Nephron (organoid): ENCODE measurements at regions not wholly inside any gene's neighbourhood (a gene's known extent, or its start where the extent isn't known, plus 50 kb on each side); places are given as distances from the start of the nearest gene placed in this dataset.

Experiments used
- H3K27ac Mint-ChIP-seq, 3 experiments: 2 replicates each; pipeline ENCODE4 v1.8.0; 2020; ENCODE audit warnings: mixed read lengths in 3 of 3, mild to moderate bottlenecking in 2 of 3, moderate library complexity in 1 of 3
- H3K27me3 Mint-ChIP-seq: 2 replicates; pipeline ENCODE4 v1.8.0; 2021; ENCODE audit warnings: low read depth, mild to moderate bottlenecking, moderate library complexity, mixed read lengths
- H3K36me3 Mint-ChIP-seq: 2 replicates; pipeline ENCODE4 v1.8.0; 2020; ENCODE audit warnings: low read depth, mixed read lengths
- H3K4me1 Mint-ChIP-seq: 2 replicates; pipeline ENCODE4 v1.8.0; 2020; ENCODE audit warnings: mixed read lengths
- H3K4me3 Mint-ChIP-seq, 3 experiments: 2 replicates each; pipeline ENCODE4 v1.8.0; 2020; ENCODE audit warnings: mild to moderate bottlenecking in 3 of 3, mixed read lengths in 3 of 3, moderate library complexity in 2 of 3
- H3K9me3 Mint-ChIP-seq: 2 replicates; pipeline ENCODE4 v1.8.0; 2020; ENCODE audit warnings: mixed read lengths
- TF ChIP-seq, protein P1 (sequence below), 3 experiments: fragments of 200-600 bp; sonication (generic); IDR thresholded peaks; one replicate each; pipeline ENCODE4 v1.5.0; 2021; ENCODE audit warnings: antibody characterized with exemption in 3 of 3; ENCODE audit not compliant: unreplicated experiment in 3 of 3

- peaks cover 24% of the 10 kb centered on the region for H3K4me1 Mint-ChIP-seq
- no peak overlapping the region for H3K4me3 Mint-ChIP-seq
- H3K27me3 Mint-ChIP-seq, result peaks cover 3% of the 10 kb centered on the region
- TF ChIP-seq, protein P1, sequence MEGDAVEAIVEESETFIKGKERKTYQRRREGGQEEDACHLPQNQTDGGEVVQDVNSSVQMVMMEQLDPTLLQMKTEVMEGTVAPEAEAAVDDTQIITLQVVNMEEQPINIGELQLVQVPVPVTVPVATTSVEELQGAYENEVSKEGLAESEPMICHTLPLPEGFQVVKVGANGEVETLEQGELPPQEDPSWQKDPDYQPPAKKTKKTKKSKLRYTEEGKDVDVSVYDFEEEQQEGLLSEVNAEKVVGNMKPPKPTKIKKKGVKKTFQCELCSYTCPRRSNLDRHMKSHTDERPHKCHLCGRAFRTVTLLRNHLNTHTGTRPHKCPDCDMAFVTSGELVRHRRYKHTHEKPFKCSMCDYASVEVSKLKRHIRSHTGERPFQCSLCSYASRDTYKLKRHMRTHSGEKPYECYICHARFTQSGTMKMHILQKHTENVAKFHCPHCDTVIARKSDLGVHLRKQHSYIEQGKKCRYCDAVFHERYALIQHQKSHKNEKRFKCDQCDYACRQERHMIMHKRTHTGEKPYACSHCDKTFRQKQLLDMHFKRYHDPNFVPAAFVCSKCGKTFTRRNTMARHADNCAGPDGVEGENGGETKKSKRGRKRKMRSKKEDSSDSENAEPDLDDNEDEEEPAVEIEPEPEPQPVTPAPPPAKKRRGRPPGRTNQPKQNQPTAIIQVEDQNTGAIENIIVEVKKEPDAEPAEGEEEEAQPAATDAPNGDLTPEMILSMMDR (IDR thresholded peaks at IDR 0.05; ENCODE audit: unreplicated experiment in 3 of 3), result no peak
- no peaks in the 10 kb centered on the region for H3K36me3 Mint-ChIP-seq
- no peak overlapping the region for H3K27ac Mint-ChIP-seq
- peaks cover 9% of the 10 kb centered on the region for H3K9me3 Mint-ChIP-seq
Observed at GRCh38 chr12:58463051-58463450, 457.3 kb downstream of the LRIG3 start.

DNA sequence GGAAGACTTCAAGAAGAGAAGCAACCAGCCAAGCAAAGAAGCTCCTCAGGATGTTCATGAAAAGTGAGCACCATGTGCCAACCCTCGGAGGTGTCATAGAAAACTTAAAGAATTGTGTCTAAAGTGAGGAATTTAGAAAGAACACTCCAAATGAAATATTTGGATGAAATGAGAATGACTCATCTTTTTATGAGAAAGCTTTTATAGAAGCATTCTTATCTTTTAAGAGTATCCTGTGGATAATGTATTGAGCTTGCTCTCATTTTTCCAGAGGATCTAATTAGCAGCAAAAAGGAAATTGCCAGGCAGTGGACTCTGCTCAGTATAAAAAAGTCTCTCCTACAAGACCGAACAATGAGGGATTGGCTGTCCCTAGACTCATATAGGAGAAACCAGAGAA, 454.9 kb downstream of the LRIG3 start:
- TF ChIP-seq, protein P1 (IDR thresholded peaks at IDR 0.05; ENCODE audit: unreplicated experiment in 3 of 3), result no peak
- Mint-ChIP-seq H3K4me1 (peaks cover 3% of the 10 kb centered on the region), H3K4me3 (no peak overlapping the region)

DNA sequence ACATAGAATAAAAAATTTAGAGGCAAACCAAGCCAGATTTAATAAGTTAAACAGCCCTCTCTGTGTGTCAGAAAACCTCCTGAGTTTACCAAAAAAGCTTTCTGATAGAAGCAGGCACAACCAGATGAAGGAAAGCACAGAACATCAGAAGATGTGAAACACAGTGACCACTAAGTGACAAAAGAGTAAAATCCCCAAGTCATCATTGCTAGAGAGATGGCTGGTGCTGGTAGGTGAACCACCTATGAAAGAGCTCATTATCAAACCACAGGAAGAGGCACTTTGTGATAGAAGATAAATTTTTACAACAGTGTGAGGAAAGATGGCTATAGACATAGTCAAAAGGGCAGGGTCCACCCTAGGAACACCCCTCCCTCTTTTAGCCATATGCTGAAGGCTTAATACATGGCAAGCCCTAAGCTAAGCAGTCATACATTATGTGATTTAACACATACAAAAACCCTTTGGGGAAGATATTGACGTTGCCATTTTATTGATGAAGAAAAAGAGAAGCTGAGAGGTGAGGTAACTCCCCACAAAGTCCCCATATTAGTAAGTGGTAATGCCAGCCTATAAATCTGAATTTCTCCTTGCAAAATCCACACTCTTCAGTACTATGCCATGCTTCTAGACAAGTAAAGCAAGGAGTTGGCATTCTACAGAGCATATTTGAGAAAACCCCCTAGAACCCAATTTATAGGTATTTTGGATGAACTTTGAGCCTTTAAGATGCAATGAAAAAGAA, 449.9 kb downstream of the LRIG3 start:
- H3K9me3 Mint-ChIP-seq, result peaks cover 16% of the 10 kb centered on the region
- H3K4me1 Mint-ChIP-seq, result no peaks in the 10 kb centered on the region
- H3K4me3 Mint-ChIP-seq, result no peak overlapping the region
- TF ChIP-seq, protein P1 (IDR thresholded peaks at IDR 0.05; ENCODE audit: unreplicated experiment in 3 of 3), result no peak
- no peak overlapping the region for H3K27ac Mint-ChIP-seq
- no peaks in the 10 kb centered on the region for H3K36me3 Mint-ChIP-seq
- peaks cover 3% of the 10 kb centered on the region for H3K27me3 Mint-ChIP-seq

More for the DNA sequence above, 454.9 kb downstream of the LRIG3 start:
- Mint-ChIP-seq H3K36me3 (no peaks in the 10 kb centered on the region), H3K27me3 (peaks cover 3% of the 10 kb centered on the region), H3K27ac (no peak overlapping the region), H3K9me3 (peaks cover 13% of the 10 kb centered on the region)

GRCh38 chr12:58479401-58479800, 440.9 kb downstream of the LRIG3 start:
- Mint-ChIP-seq H3K27me3 (peaks cover 3% of the 10 kb centered on the region), H3K4me1 (peaks cover 23% of the 10 kb centered on the region), H3K36me3 (no peaks in the 10 kb centered on the region), H3K4me3 (no peak overlapping the region), H3K27ac (no peak overlapping the region), H3K9me3 (peaks cover 12% of the 10 kb centered on the region)
- TF ChIP-seq, protein P1 (IDR thresholded peaks at IDR 0.05; ENCODE audit: unreplicated experiment in 3 of 3), result no peak

GRCh38 chr12:58481811-58482210, 438.5 kb downstream of the LRIG3 start:
- Mint-ChIP-seq H3K27me3 (peaks cover 3% of the 10 kb centered on the region), H3K27ac (no peak overlapping the region), H3K9me3 (peaks cover 6% of the 10 kb centered on the region), H3K36me3 (no peaks in the 10 kb centered on the region), H3K4me3 (no peak overlapping the region), H3K4me1 (peaks cover 28% of the 10 kb centered on the region)
- TF ChIP-seq, protein P1 (IDR thresholded peaks at IDR 0.05; ENCODE audit: unreplicated experiment in 3 of 3), result no peak

DNA sequence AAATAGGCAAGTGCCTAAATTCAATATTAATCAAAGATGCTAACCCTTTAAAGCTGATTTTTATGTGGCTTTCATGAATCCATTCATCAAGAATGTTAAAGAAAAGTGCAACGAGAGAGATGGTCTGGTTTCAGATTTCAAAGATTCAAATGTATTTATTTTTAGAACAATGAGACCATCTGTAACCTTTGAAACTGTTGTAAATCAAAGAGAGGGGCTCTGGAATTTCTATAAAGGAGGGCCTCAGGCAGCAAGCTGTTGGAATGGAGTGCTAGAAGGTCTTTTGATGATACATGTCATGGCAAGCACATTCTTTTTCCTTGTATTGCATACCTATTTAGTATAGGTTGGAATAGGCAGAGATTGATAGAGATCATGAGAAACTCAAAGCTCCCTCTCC, 433.0 kb downstream of the LRIG3 start:
- Mint-ChIP-seq H3K4me1 (peaks cover 46% of the 10 kb centered on the region), H3K27ac (peak overlapping the region; percentile 30 to 84 (median 59)), H3K9me3 (no peaks in the 10 kb centered on the region), H3K36me3 (no peaks in the 10 kb centered on the region), H3K4me3 (peak overlapping the region in 1 of 3 experiments; percentile 16), H3K27me3 (no peaks in the 10 kb centered on the region)
- TF ChIP-seq, protein P1 (IDR thresholded peaks at IDR 0.05; ENCODE audit: unreplicated experiment in 3 of 3), result no peak
